ENCODE measurements at regions not wholly inside any gene's neighbourhood (a gene's known extent, or its start where the extent isn't known, plus 50 kb on each side); places are given as distances from the start of the nearest gene placed in this dataset.

DNA sequence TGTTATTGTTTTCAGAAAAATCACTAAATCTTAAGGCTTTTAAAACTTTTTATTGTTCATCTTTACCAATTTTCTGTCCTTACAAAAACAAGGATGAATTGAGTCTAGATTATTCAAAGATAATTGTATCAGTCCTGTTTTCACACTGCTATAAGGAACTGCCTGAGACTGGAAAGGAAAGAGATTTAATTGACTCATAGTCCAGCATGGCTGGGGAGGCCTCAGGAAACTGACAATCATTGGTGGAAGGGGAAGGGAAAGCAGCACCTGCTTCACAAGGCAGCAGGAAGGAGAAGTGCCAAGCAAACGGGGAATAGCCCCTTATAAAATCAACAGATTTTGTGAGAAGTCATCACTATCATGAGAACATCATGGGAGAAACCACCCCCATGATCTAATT lies 455.6 kb upstream of the ZP4 start:
- H3K4me3 ChIP-seq: no peak overlapping the region
- TF ChIP-seq, protein P1, sequence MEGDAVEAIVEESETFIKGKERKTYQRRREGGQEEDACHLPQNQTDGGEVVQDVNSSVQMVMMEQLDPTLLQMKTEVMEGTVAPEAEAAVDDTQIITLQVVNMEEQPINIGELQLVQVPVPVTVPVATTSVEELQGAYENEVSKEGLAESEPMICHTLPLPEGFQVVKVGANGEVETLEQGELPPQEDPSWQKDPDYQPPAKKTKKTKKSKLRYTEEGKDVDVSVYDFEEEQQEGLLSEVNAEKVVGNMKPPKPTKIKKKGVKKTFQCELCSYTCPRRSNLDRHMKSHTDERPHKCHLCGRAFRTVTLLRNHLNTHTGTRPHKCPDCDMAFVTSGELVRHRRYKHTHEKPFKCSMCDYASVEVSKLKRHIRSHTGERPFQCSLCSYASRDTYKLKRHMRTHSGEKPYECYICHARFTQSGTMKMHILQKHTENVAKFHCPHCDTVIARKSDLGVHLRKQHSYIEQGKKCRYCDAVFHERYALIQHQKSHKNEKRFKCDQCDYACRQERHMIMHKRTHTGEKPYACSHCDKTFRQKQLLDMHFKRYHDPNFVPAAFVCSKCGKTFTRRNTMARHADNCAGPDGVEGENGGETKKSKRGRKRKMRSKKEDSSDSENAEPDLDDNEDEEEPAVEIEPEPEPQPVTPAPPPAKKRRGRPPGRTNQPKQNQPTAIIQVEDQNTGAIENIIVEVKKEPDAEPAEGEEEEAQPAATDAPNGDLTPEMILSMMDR (IDR thresholded peaks at IDR 0.05): no peak
- TF ChIP-seq POLR2AphosphoS5 (IDR thresholded peaks at IDR 0.05) (no peak), POLR2A (IDR thresholded peaks at IDR 0.05) (no peak)
- WGBS: 55% methylated on average over 1 of the region's 1 CpG

DNA sequence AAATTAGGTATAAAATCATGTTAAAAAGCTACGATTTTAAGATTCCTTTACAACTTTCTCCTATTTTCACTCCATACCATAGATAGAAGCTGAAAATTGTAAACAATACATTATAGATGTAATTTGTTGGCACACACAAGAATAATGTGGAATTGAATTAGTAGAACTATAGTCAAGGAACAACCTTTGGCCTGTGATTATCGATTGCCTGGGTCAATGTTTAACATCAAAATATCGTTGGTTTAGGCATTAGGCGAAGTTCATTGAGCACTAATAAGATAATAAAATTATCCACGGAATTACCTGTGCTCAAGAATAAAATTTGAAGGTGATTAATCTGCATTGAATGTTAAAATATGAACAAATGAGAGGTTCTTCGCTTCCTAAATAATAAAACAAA lies 455.1 kb upstream of the ZP4 start:
- TF ChIP-seq, protein P1 (IDR thresholded peaks at IDR 0.05): no peak
- TF ChIP-seq POLR2A (IDR thresholded peaks at IDR 0.05) (no peak), POLR2AphosphoS5 (IDR thresholded peaks at IDR 0.05) (no peak)
- H3K4me1 ChIP-seq (replicated peaks): no peaks in the 10 kb centered on the region
- H3K27me3 ChIP-seq (replicated peaks; ENCODE audit: insufficient read depth): no peaks in the 10 kb centered on the region
- H3K9me3 ChIP-seq: no peaks in the 10 kb centered on the region
- no peak for DNase-seq (ENCODE audit: low spot score)
- H3K36me3 ChIP-seq: no peaks in the 10 kb centered on the region
- intact Hi-C loops (cut with DNase I): no loop called here
- H3K4me3 ChIP-seq: no peak overlapping the region
- WGBS: 87% methylated on average over 6 of the region's 6 CpGs
- no peak overlapping the region for H3K27ac ChIP-seq

More for the DNA sequence above, 455.6 kb upstream of the ZP4 start:
- H3K9me3 ChIP-seq: no peaks in the 10 kb centered on the region
- H3K27me3 ChIP-seq (replicated peaks; ENCODE audit: insufficient read depth): no peaks in the 10 kb centered on the region
- intact Hi-C loops (cut with DNase I): no loop called here
- no peaks in the 10 kb centered on the region for H3K36me3 ChIP-seq
- no peaks in the 10 kb centered on the region for H3K4me1 ChIP-seq (replicated peaks)
- no peak for DNase-seq (ENCODE audit: low spot score)
- no peak overlapping the region for H3K27ac ChIP-seq

DNA sequence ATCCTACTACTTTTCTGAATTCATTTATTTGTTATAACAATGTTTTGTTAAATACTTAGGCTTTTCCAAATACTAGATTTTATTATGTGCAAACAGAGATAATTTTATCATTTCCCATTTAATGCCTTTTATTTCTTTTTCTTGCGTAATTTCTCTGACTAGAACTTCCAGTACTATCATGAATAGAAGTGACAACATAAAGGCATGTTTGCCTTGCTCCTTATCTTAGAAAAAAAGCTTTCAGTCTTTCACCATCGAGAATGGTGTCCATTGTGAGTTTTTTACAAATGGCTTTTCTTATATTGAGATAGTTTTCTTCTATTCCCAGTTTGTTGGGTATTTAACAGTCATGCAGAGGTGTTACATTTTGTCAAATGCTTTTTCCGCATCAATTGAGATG lies 453.1 kb upstream of the ZP4 start:
- Histone ChIP-seq H3K9me3 (no peaks in the 10 kb centered on the region), H3K27ac (no peak overlapping the region), H3K27me3 (replicated peaks; ENCODE audit: insufficient read depth) (no peaks in the 10 kb centered on the region), H3K36me3 (no peaks in the 10 kb centered on the region), H3K4me1 (replicated peaks) (no peaks in the 10 kb centered on the region), H3K4me3 (no peak overlapping the region)
- TF ChIP-seq POLR2AphosphoS5 (IDR thresholded peaks at IDR 0.05) (no peak), POLR2A (IDR thresholded peaks at IDR 0.05) (no peak)
- TF ChIP-seq, protein P1 (IDR thresholded peaks at IDR 0.05): no peak
- intact Hi-C loops (cut with DNase I): no loop called here
- no peak for DNase-seq (ENCODE audit: low spot score)
- WGBS: 57% methylated on average over 3 of the region's 3 CpGs

DNA sequence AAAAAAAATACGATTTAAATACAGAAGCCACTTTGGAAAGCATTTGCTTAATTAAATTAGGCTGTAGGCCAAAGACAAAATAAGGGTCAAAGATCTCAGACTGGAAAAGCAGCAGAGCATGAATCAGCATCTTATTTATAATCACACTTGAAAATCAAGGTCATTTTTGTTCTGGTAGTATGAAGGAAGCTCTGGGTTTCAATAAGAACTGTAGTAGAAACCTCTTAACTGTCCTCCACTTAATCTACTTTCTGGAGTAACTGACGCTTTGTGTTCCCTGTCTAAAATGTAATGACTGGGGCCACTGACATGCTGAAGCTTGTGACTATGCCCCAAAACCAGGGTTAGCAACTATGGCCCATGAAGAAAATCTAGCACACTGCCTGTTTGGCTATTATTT lies 450.7 kb upstream of the ZP4 start:
- TF ChIP-seq POLR2A (IDR thresholded peaks at IDR 0.05) (no peak), POLR2AphosphoS5 (IDR thresholded peaks at IDR 0.05) (no peak)
- TF ChIP-seq, protein P1 (IDR thresholded peaks at IDR 0.05): no peak
- H3K27me3 ChIP-seq (replicated peaks; ENCODE audit: insufficient read depth): no peaks in the 10 kb centered on the region
- no peaks in the 10 kb centered on the region for H3K4me1 ChIP-seq (replicated peaks)
- no peak overlapping the region for H3K27ac ChIP-seq
- DNase-seq (ENCODE audit: low spot score): no peak
- no peak overlapping the region for H3K4me3 ChIP-seq
- H3K36me3 ChIP-seq: no peaks in the 10 kb centered on the region
- intact Hi-C loops (cut with DNase I): no loop called here
- no peaks in the 10 kb centered on the region for H3K9me3 ChIP-seq
- 76% methylated on average over 2 of the region's 2 CpGs for WGBS

DNA sequence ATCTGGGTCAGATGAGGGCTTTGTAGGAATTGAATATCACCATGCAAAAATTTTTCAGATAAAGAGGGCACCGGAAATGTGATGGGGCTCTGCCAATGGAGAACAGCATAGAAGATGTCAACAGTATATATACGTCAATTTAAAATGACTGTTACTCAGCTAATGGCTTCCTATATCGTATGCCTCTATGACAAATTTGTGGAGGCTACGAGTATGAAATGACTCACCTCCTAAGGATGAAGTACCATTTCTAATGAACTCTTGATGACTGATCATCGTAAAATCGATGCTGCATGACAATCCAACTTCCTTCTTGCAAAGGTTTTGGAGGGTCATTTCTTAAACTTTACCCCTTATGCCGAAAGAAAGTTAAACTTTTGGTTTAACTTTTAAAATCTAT lies 450.3 kb upstream of the ZP4 start:
- TF ChIP-seq POLR2A (IDR thresholded peaks at IDR 0.05): no peak
- Histone ChIP-seq H3K36me3 (no peaks in the 10 kb centered on the region), H3K27ac (no peak overlapping the region), H3K4me3 (no peak overlapping the region), H3K9me3 (no peaks in the 10 kb centered on the region), H3K27me3 (replicated peaks; ENCODE audit: insufficient read depth) (no peaks in the 10 kb centered on the region), H3K4me1 (replicated peaks) (no peaks in the 10 kb centered on the region)
- intact Hi-C loops (cut with DNase I): no loop called here
- 84% methylated on average over 7 of the region's 7 CpGs for WGBS
- DNase-seq (ENCODE audit: low spot score): no peak
